Heart left ventricle (tissue), 16 donors: ENCODE measurements at regions not wholly inside any gene's neighbourhood (a gene's known extent, or its start where the extent isn't known, plus 50 kb on each side); places are given as distances from the start of the nearest gene placed in this dataset.

Source experiments
- ATAC-seq, 4 donors: fragments of 200-7000 bp; cut with Tn5 transposase; one replicate each; pipeline ENCODE4 v1.9.1; 2020 to 2022; ENCODE audit warnings: moderate library complexity in 4 of 4, mild to moderate bottlenecking in 3 of 4, moderate number of reproducible peaks in 1 of 4
- DNase-seq, 5 donors: peaks; one replicate each; pipeline ENCODE4 v3.0.0-alpha.2; 2020
- H3K27ac ChIP-seq, 12 donors: fragments of 200-600 bp; sonication (generic) in 4 of 12; one replicate each; pipeline versions ENCODE4 v1.5.0 to v1.8.0; 2016 to 2022; ENCODE audit warnings: mild to moderate bottlenecking in 2 of 12
- H3K27me3 ChIP-seq, 9 donors: fragments of 200-600 bp; sonication (generic) in 2 of 9; one replicate each; pipeline versions ENCODE4 v1.5.1 to v1.8.0; 2016 to 2022; ENCODE audit warnings: mild to moderate bottlenecking in 3 of 9
- H3K36me3 ChIP-seq, 9 donors: fragments of 200-600 bp; sonication (generic) in 2 of 9; one replicate each; pipeline versions ENCODE4 v1.5.0 to v1.8.0; 2018 to 2022; ENCODE audit warnings: mild to moderate bottlenecking in 2 of 9
- H3K4me1 ChIP-seq, 12 donors: fragments of 200-600 bp; sonication (generic) in 4 of 12; one replicate each; pipeline versions ENCODE4 v1.5.0 to v1.8.0; 2016 to 2022; ENCODE audit warnings: mild to moderate bottlenecking in 3 of 12
- H3K4me3 ChIP-seq, 12 donors: fragments of 200-600 bp; sonication (generic) in 4 of 12; one replicate each; pipeline versions ENCODE4 v1.5.0 to v1.8.0; 2017 to 2022; ENCODE audit warnings: mild to moderate bottlenecking in 9 of 12, moderate library complexity in 4 of 12
- H3K9me3 ChIP-seq, 12 donors: fragments of 200-600 bp; sonication (generic) in 4 of 12; one replicate each; pipeline versions ENCODE4 v1.5.0 to v1.8.0; 2016 to 2022; ENCODE audit warnings: mild to moderate bottlenecking in 1 of 12
- CTCF ChIP-seq, 12 donors: fragments of 200-600 bp; sonication (generic) in 4 of 12; IDR thresholded peaks; one replicate each; pipeline versions ENCODE4 v1.5.0 to v1.8.0; 2018 to 2022; ENCODE audit warnings: antibody characterized with exemption in 12 of 12, mild to moderate bottlenecking in 5 of 12
- POLR2A ChIP-seq, 2 donors: fragments of 450-650 bp; IDR thresholded peaks; one replicate each; pipeline ENCODE4 v1.6.1; 2017; ENCODE audit warnings: antibody characterized with exemption in 2 of 2, mild to moderate bottlenecking in 2 of 2, moderate library complexity in 2 of 2
- WGBS, 4 donors: extraction: QIAGEN DNeasy Blood & Tissue Kit in 2 of 4; methylation state at CpG; one replicate each; pipeline versions ENCODE4 v1.1.5 to v1.1.7; 2013 to 2018; 5-methylcytosine and 5-hydroxymethylcytosine counted together
- intact Hi-C, 10 donors: fragments of 100-400 bp; cut with DNase I; formaldehyde crosslinking; loops; one replicate each; pipeline versions ENCODE4 v1.11.1 to v1.14.2; 2022
- donor health status: ischemic (EF 13 %, LVEDD 7.1; RV severe dilation, severe dysfunction).
- donor health status: healthy with polysubstance abuse.
- donor health status: DM: no; HTN: yes; CAD: no.
- donor health status: DM: no; HTN: no; CAD: no.
- donor health status: ischemic (EF 25% LVEDD 6.9; RV normal size, moderate dysfunction).
- donor health status: ischemic (EF 25% LVEDD 5.7; RV mildly dilated, moderate dysfunction).
- donor health status: healthy.
- donor health status: DM: yes; HTN: yes; CAD: no.
- donor health status: ischemic (EF 35%, LVEDD 5.7; RV mildly dilated, moderate dysfunction).
- donor health status: nonischemic (EF 11% LVEDD 7.7; RV severe dilation, severe dysfunction).
- donor health status: DM: yes; HTN: yes; CAD: no.
- donor health status: PGD.
- donor health status: ischemic (EF 29% LVEDD 5.4; RV normal size, mild dysfunction).
- donor health status: nonischemic (EF 23%, LVEDD 6.1; RV moderate dilation, normal function).

- DNase-seq (no peak), ATAC-seq (no peak)
- Histone ChIP-seq H3K4me3 (no peak overlapping the region), H3K9me3 (peaks cover 0 to 5% (median 0%) of the 10 kb centered on the region in 12 donors), H3K36me3 (no peaks in the 10 kb centered on the region), H3K4me1 (peaks cover 0 to 5% (median 0%) of the 10 kb centered on the region in 12 donors), H3K27me3 (no peaks in the 10 kb centered on the region), H3K27ac (no peak overlapping the region)
- intact Hi-C loops: no loop called here
- no peak for TF ChIP-seq POLR2A (IDR thresholded peaks at IDR 0.05)
- TF ChIP-seq CTCF (IDR thresholded peaks at IDR 0.05): no peak
- WGBS, 4 donors: 77 to 81% (median 81%) methylated on average over 4 of the region's 4 CpGs
Measured at GRCh38 chr5:18749763-18750162, 1115.5 kb downstream of the TAF11L14 start.

GRCh38 chr5:18752317-18752716 is 1118.1 kb downstream of the TAF11L14 start:
- Histone ChIP-seq H3K4me3 (no peak overlapping the region), H3K9me3 (peaks cover 0 to 5% (median 0%) of the 10 kb centered on the region in 12 donors), H3K27me3 (no peaks in the 10 kb centered on the region), H3K36me3 (no peaks in the 10 kb centered on the region), H3K27ac (no peak overlapping the region), H3K4me1 (no peaks in the 10 kb centered on the region)
- ATAC-seq: no peak
- TF ChIP-seq CTCF (IDR thresholded peaks at IDR 0.05) (no peak), POLR2A (IDR thresholded peaks at IDR 0.05) (no peak)
- intact Hi-C loops: no loop called here
- no peak for DNase-seq
- WGBS, 4 donors: 71 to 76% (median 72%) methylated on average over 1 of the region's 1 CpG

- no peak for TF ChIP-seq POLR2A (IDR thresholded peaks at IDR 0.05)
- TF ChIP-seq CTCF (IDR thresholded peaks at IDR 0.05): no peak
- no peaks in the 10 kb centered on the region for H3K27me3 ChIP-seq
- 77 to 88% (median 86%) methylated on average over 3 of the region's 3 CpGs for WGBS, 4 donors
- no peak overlapping the region for H3K27ac ChIP-seq
- no peak for ATAC-seq
- no peak for DNase-seq
- peaks cover 0 to 5% (median 0%) of the 10 kb centered on the region in 12 donors for H3K9me3 ChIP-seq
- H3K4me1 ChIP-seq: no peaks in the 10 kb centered on the region
- H3K36me3 ChIP-seq: no peaks in the 10 kb centered on the region
- intact Hi-C loops: no loop called here
- H3K4me3 ChIP-seq: no peak overlapping the region
Measured at GRCh38 chr5:18754201-18754600, 1119.9 kb downstream of the TAF11L14 start.

GRCh38 chr5:18761801-18762200 is 1127.5 kb downstream of the TAF11L14 start:
- 92 to 94% (median 92%) methylated on average over 1 of the region's 1 CpG for WGBS, 4 donors
- DNase-seq (no peak), ATAC-seq (no peak)
- no peak for TF ChIP-seq POLR2A (IDR thresholded peaks at IDR 0.05)
- no peak for TF ChIP-seq CTCF (IDR thresholded peaks at IDR 0.05)
- H3K4me1 ChIP-seq: no peaks in the 10 kb centered on the region
- no peak overlapping the region for H3K27ac ChIP-seq
- intact Hi-C loops: no loop called here
- no peaks in the 10 kb centered on the region for H3K9me3 ChIP-seq
- no peaks in the 10 kb centered on the region for H3K36me3 ChIP-seq
- H3K27me3 ChIP-seq: no peaks in the 10 kb centered on the region
- H3K4me3 ChIP-seq: no peak overlapping the region
